ENCODE measurements at regions not wholly inside any gene's neighbourhood (a gene's known extent, or its start where the extent isn't known, plus 50 kb on each side); places are given as distances from the start of the nearest gene placed in this dataset.

GRCh38 chrX:45889471-45889870 lies 655.8 kb downstream of the ZNF674 start:
- intact Hi-C loops (cut with micrococcal nuclease): no loop called here
- TF ChIP-seq CBFA2T3 (IDR thresholded peaks at IDR 0.05): no peak
- TF ChIP-seq ZBTB2 (IDR thresholded peaks at IDR 0.05): no peak
- TF ChIP-seq IFI16 (CRISPR knock-in tag; IDR thresholded peaks at IDR 0.05): no peak
- no peak for TF ChIP-seq TSHZ1 (CRISPR knock-in tag; IDR thresholded peaks at IDR 0.05)
- TF ChIP-seq LEF1 (IDR thresholded peaks at IDR 0.05): no peak
- TF ChIP-seq FIP1L1 (IDR thresholded peaks at IDR 0.05; ENCODE audit: low read depth, low read length, poor library complexity, severe bottlenecking): no peak
- TF ChIP-seq THAP12 (CRISPR knock-in tag; IDR thresholded peaks at IDR 0.05): no peak
- no peak for TF ChIP-seq BMI1 (IDR thresholded peaks at IDR 0.05; ENCODE audit: low read length)
- TF ChIP-seq USF1 (CRISPR knock-in tag; IDR thresholded peaks at IDR 0.05): no peak
- TF ChIP-seq RBM17 (IDR thresholded peaks at IDR 0.05; ENCODE audit: borderline replicate concordance, low read depth, low read length): no peak
- no peak for TF ChIP-seq SIN3A (IDR thresholded peaks at IDR 0.05; ENCODE audit: borderline replicate concordance in 2 of 2, control insufficient read depth in 1 of 2, low read depth in 2 of 2, low read length in 2 of 2)
- no peak for TF ChIP-seq NFIX (CRISPR knock-in tag; IDR thresholded peaks at IDR 0.05; ENCODE audit: low read depth)

More at GRCh38 chrX:45889471-45889870, 655.8 kb downstream of the ZNF674 start:
- H3K4me2 ChIP-seq (ENCODE audit: insufficient read depth, low read length): no peak overlapping the region
- no peak overlapping the region for H3K4me3 ChIP-seq
- no peaks in the 10 kb centered on the region for H4K20me1 ChIP-seq (replicated peaks; ENCODE audit: control insufficient read depth, insufficient read depth, low read length)
- no peaks in the 10 kb centered on the region for H3K36me3 ChIP-seq (ENCODE audit: control insufficient read depth, insufficient read depth, low read length)
- no peaks in the 10 kb centered on the region for H3K27me3 ChIP-seq (ENCODE audit: control insufficient read depth in 2 of 2, insufficient read depth in 2 of 2, low read length in 2 of 2)
- no peak overlapping the region for H2AFZ ChIP-seq (ENCODE audit: low read depth, low read length)
- H3K9me3 ChIP-seq (replicated peaks; ENCODE audit: control insufficient read depth, insufficient read depth, low read depth, low read length): no peaks in the 10 kb centered on the region
- no peak for FAIRE-seq
- H3K9ac ChIP-seq (ENCODE audit: insufficient read depth in 1 of 2, low read depth in 2 of 2, low read length in 2 of 2): no peak overlapping the region
- H3K9me1 ChIP-seq (ENCODE audit: control insufficient read depth, insufficient read depth, low read length): no peaks in the 10 kb centered on the region
- no TSS peak for BruUV-seq (replicated peaks)
- CTCF ChIA-PET (ENCODE audit: low intra/inter-chr PET ratio): no interaction called here
- no peak overlapping the region for H3K27ac ChIP-seq (ENCODE audit: extremely low read depth, low read depth, low read length)
- H3K79me2 ChIP-seq (ENCODE audit: control insufficient read depth, insufficient read depth, low read length): no peaks in the 10 kb centered on the region
- POLR2A ChIA-PET: no interaction called here
- in situ Hi-C loops (cut with MboI): no loop called here
- no peak for ATAC-seq
- DNase-seq (ENCODE audit: extremely low read depth in 1 of 4, low spot score in 3 of 4): no peak
- H3K4me1 ChIP-seq (replicated peaks in 1 of 2; ENCODE audit: control insufficient read depth in 2 of 2, insufficient read depth in 2 of 2, low read length in 2 of 2): no peaks in the 10 kb centered on the region
- 3% methylated on average over 8 of the region's 8 CpGs for WGBS (ENCODE audit: insufficient coverage, low coverage, missing lambda C conversion rate)
